GM04503 (cell line): ENCODE measurements at regions not wholly inside any gene's neighbourhood (a gene's known extent, or its start where the extent isn't known, plus 50 kb on each side); places are given as distances from the start of the nearest gene placed in this dataset.
A peak's percentile ranks its signal among the peaks of the same experiment; 100 is the strongest.

Experiments
- DNase-seq: peaks from one replicate; pipeline ENCODE4 v3.0.0-alpha.2; 2012; ENCODE audit warnings: low read depth

- no peak for DNase-seq
Measured at GRCh38 chr20:16220826-16221225, 352.4 kb downstream of the KIF16B start.

- DNase-seq: no peak
Measured at GRCh38 chr20:16219182-16219581, 354.1 kb downstream of the KIF16B start.

- no peak for DNase-seq
Measured at GRCh38 chr20:16216914-16217230, 356.4 kb downstream of the KIF16B start.

- DNase-seq: no peak
Measured at GRCh38 chr20:16216227-16216913, 356.9 kb downstream of the KIF16B start.

GRCh38 chr20:16215041-16215440 lies 358.2 kb downstream of the KIF16B start:
- DNase-seq: no peak

GRCh38 chr20:16212790-16213189 lies 360.5 kb downstream of the KIF16B start:
- DNase-seq: no peak

GRCh38 chr20:16209951-16210361 lies 363.3 kb downstream of the KIF16B start:
- DNase-seq: peak; percentile 3

- DNase-seq: no peak
Measured at GRCh38 chr20:16209357-16209756, 363.9 kb downstream of the KIF16B start.

GRCh38 chr20:16208443-16208842 lies 364.8 kb downstream of the KIF16B start:
- no peak for DNase-seq

- DNase-seq: no peak
Measured at GRCh38 chr20:16206817-16207216, 366.4 kb downstream of the KIF16B start.

- DNase-seq: no peak
Measured at GRCh38 chr20:16205507-16205906, 367.7 kb downstream of the KIF16B start.

- DNase-seq: no peak
Measured at GRCh38 chr20:16203096-16203495, 370.2 kb downstream of the KIF16B start.

- no peak for DNase-seq
Measured at GRCh38 chr20:16201191-16201590, 372.1 kb downstream of the KIF16B start.

- no peak for DNase-seq
Measured at GRCh38 chr20:16197696-16198095, 375.6 kb downstream of the KIF16B start.

- DNase-seq: no peak
Measured at GRCh38 chr20:16195671-16196070, 377.6 kb downstream of the KIF16B start.

GRCh38 chr20:16194617-16195360 lies 378.5 kb downstream of the KIF16B start:
- no peak for DNase-seq

- no peak for DNase-seq
Measured at GRCh38 chr20:16191496-16191895, 381.8 kb downstream of the KIF16B start.

GRCh38 chr20:16189371-16189770 lies 383.9 kb downstream of the KIF16B start:
- no peak for DNase-seq

GRCh38 chr20:16187956-16188616 lies 385.2 kb downstream of the KIF16B start:
- DNase-seq: no peak

- no peak for DNase-seq
Measured at GRCh38 chr20:16179919-16180318, 393.3 kb downstream of the KIF16B start.

- no peak for DNase-seq
Measured at GRCh38 chr20:16179371-16179770, 393.9 kb downstream of the KIF16B start.

GRCh38 chr20:16178546-16179135 lies 394.6 kb downstream of the KIF16B start:
- no peak for DNase-seq
